AG09309 (cell line): ENCODE measurements at regions not wholly inside any gene's neighbourhood (a gene's known extent, or its start where the extent isn't known, plus 50 kb on each side); places are given as distances from the start of the nearest gene placed in this dataset.

ENCODE experiments used
- DNase-seq: peaks from one replicate; pipeline ENCODE4 v3.0.0-alpha.2; 2010; ENCODE audit warnings: low read depth
- H3K4me3 ChIP-seq: 2 replicates; pipeline ENCODE4 v1.5.1; 2011; ENCODE audit warnings: mild to moderate bottlenecking, low read depth, low read length, moderate library complexity; ENCODE audit not compliant: control insufficient read depth
- TF ChIP-seq, protein P1 (sequence below): IDR thresholded peaks from 2 replicates; pipeline ENCODE4 v1.5.1; 2011; ENCODE audit warnings: mild to moderate bottlenecking, low read depth, low read length, inconsistent platforms; ENCODE audit not compliant: insufficient read depth, control insufficient read depth; ENCODE audit errors: missing control alignments

DNA sequence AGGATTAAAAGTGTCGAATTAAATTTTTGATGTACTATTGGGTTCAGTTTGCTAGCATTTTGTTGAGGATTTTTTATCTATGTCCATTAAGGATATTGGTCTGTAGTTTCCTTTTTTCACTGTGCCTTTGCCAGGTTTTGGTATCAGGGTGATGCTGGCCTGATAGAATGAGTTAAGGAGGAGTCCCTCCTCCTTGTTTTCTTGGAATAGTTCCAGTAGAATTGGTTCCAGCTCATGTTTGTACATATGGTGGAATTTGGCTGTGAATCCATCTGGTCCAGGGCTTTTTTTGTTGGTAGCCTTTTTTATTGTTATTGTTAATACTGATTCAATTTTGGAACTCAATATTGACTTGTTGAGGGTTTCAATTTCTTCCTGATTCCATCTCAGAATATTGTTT, 141.8 kb downstream of the SIM1 start:
- TF ChIP-seq, protein P1, sequence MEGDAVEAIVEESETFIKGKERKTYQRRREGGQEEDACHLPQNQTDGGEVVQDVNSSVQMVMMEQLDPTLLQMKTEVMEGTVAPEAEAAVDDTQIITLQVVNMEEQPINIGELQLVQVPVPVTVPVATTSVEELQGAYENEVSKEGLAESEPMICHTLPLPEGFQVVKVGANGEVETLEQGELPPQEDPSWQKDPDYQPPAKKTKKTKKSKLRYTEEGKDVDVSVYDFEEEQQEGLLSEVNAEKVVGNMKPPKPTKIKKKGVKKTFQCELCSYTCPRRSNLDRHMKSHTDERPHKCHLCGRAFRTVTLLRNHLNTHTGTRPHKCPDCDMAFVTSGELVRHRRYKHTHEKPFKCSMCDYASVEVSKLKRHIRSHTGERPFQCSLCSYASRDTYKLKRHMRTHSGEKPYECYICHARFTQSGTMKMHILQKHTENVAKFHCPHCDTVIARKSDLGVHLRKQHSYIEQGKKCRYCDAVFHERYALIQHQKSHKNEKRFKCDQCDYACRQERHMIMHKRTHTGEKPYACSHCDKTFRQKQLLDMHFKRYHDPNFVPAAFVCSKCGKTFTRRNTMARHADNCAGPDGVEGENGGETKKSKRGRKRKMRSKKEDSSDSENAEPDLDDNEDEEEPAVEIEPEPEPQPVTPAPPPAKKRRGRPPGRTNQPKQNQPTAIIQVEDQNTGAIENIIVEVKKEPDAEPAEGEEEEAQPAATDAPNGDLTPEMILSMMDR: no peak
- no peak for DNase-seq
- no peak overlapping the region for H3K4me3 ChIP-seq

DNA sequence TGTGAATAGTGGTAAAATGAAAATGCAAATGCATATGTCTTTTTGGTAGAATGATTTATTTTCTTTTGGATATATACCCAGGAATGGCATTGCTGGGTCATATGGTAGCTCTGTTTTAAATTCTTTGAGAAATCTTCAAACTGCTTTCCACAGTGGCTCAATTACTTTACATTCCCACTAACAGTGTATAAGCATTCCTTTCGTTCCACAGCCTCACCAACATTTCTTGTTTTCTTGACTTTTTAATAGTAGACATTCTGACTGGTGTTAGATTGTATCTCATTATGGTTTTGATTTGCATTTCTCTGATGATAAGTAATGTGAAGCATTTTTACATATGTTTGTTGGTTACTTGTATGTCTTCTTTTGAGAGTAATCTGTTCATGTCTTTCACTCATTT, 144.0 kb downstream of the SIM1 start:
- no peak overlapping the region for H3K4me3 ChIP-seq
- TF ChIP-seq, protein P1: no peak
- DNase-seq: no peak

DNA sequence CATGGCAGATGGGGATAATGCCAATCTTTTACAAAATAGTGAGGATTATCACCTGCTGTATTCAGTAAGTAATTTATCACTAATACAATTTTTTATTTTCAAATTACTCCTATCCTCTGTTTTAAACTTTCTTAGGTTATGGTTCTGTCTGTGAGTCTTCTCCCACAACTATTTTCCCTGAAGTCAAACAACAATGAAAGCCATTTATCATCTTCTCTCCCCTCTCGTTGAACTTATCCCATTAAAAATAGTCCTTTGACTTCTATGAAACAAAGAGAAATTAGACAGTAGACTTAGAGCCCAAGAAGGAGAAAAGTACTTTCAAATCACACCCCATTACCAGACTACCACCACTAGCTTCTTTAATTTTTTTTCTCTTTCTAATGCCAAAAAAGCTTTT, 147.7 kb downstream of the SIM1 start:
- TF ChIP-seq, protein P1: no peak
- no peak for DNase-seq
- no peak overlapping the region for H3K4me3 ChIP-seq

DNA sequence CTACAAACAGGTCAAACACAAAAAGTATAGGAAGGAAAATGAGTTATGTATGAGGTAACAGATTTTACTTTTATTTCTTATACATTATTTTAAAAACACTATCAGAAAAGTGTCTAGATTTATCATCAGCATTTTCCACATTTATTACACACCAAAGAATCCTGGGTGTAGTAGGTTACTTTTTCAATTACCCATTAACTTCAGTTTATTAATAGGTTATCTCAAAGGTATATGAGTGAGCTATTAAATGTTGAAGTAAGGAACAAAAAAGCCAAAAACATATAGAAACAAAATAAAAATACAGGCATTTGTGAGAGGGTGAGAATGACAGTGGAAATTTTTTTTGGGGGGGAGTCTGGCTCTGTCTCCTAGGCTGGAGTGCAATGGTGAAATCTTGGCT, 150.5 kb downstream of the SIM1 start:
- no peak for DNase-seq
- no peak overlapping the region for H3K4me3 ChIP-seq
- TF ChIP-seq, protein P1: no peak

DNA sequence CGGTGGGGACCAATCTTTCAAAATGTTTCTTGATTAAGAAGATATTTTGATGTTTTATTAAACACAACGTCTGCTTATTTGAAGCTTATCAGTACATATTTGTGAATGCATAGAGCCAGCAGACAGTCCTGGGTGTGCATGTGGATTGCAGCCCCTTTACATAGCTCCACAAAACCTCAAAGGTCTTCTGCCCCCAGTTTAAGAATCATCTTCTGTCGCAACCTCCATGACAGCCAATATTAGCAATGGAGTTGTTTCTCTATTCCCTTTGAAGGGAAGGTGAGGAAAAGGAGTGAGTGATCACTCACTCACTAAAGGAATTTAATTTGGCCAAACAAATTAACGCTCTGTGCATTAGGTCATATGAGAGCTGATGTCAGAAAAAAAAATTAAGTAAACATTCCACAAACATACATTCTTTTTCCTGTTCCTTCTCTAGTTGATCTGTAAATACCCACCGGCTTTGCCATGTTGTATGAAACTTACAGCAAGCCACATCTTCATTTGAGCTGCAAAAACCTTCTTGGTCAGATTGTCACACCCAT, 152.9 kb downstream of the SIM1 start:
- TF ChIP-seq, protein P1: no peak
- DNase-seq: no peak
- no peak overlapping the region for H3K4me3 ChIP-seq

DNA sequence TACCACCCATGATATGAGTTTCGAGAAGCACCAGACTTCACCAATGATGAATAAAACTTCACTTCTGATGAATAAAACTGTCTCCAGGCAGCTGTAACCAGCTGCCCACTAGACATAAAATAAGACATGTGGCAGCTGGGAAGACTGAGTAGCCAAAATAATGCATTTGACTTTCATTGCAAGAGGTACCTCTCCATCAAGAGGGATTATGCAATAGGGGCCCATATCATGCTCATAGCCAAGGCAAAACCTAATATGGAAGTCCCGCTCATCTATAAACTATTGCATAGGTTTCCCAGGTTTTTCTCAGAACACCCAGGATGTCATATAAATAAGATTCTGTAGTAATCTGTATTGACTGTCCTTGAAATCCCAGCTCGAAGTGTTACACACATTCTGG, 155.5 kb downstream of the SIM1 start:
- no peak overlapping the region for H3K4me3 ChIP-seq
- TF ChIP-seq, protein P1: no peak
- DNase-seq: no peak

DNA sequence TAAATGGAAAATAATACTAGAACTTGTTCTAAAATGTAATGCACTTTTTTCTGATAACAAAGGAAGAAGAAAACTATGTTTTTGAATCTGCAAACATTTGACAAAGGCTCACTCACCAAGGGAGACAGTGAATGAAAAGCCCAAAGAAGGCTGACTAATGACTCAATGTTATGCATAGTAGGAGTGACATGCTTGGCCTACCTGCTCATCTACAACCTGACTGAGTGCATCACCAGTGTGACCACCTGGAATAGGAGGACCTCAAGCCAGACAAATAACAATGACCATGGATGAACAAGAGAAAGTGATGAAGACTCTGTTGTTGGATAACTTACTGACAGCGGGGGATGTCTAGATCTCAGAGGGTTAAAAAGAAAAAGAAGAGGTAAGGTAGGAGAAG, 157.2 kb downstream of the SIM1 start:
- TF ChIP-seq, protein P1: no peak
- H3K4me3 ChIP-seq: no peak overlapping the region
- DNase-seq: no peak
